H1 (cell line): ENCODE measurements at regions not wholly inside any gene's neighbourhood (a gene's known extent, or its start where the extent isn't known, plus 50 kb on each side); places are given as distances from the start of the nearest gene placed in this dataset.

Source experiments
- CTCF ChIA-PET: fragments of 300-600 bp; sonication (Branson Sonifier 250); formaldehyde crosslinking; loops from one replicate; lab custom pipeline; 2021; ENCODE audit not compliant: partially characterized antibody; lab: Charles Lee
- POLR2A ChIA-PET: fragments of 300-600 bp; sonication (Branson Sonifier 250); formaldehyde crosslinking; loops from one replicate; lab custom pipeline; 2021; ENCODE audit warnings: inconsistent platforms; ENCODE audit not compliant: partially characterized antibody; lab: Charles Lee
- DNase-seq, 2 experiments: peaks; one replicate each; pipeline versions ENCODE4 v3.0.0 to v3.0.0-alpha.2; 2010 to 2022; ENCODE audit warnings: low spot score in 2 of 2, low read depth in 1 of 2, mixed read lengths in 1 of 2
- FAIRE-seq: peaks from 2 replicates; lab custom pipeline; 2011; peaks lifted over from hg19 to GRCh38; lab: Jason Lieb, UNC
- H2AFZ ChIP-seq: 2 replicates; pipeline ENCODE4 v1.8.1; 2012; ENCODE audit warnings: low read length, inconsistent platforms
- H2AK5ac ChIP-seq: 2 replicates; pipeline ENCODE4 v1.6.1; 2013; ENCODE audit warnings: low read depth, low read length
- H2BK120ac ChIP-seq: replicated peaks from 2 replicates; pipeline ENCODE3; 2013; ENCODE audit warnings: low read depth, low read length, inconsistent platforms
- H2BK12ac ChIP-seq: 2 replicates; pipeline ENCODE4 v1.6.1; 2013; ENCODE audit warnings: low read depth, low read length
- H2BK15ac ChIP-seq: 2 replicates; pipeline ENCODE4 v1.6.1; 2013; ENCODE audit warnings: low read length
- H2BK20ac ChIP-seq: 2 replicates; pipeline ENCODE4 v1.6.1; 2013; ENCODE audit warnings: low read length
- H2BK5ac ChIP-seq: 2 replicates; pipeline ENCODE4 v1.6.1; 2013; ENCODE audit warnings: low read depth, low read length
- H3K14ac ChIP-seq: 2 replicates; pipeline ENCODE4 v1.6.1; 2013; ENCODE audit warnings: inconsistent platforms; ENCODE audit not compliant: insufficient read length
- H3K18ac ChIP-seq: 2 replicates; pipeline ENCODE4 v1.6.1; 2013; ENCODE audit warnings: low read length; ENCODE audit errors: extremely low read depth
- H3K23ac ChIP-seq: 2 replicates; pipeline ENCODE4 v1.6.1; 2013; ENCODE audit warnings: inconsistent platforms; ENCODE audit not compliant: insufficient read length
- H3K23me2 ChIP-seq: 2 replicates; pipeline ENCODE4 v1.6.1; 2013; ENCODE audit warnings: low read depth, low read length
- H3K27ac ChIP-seq: 2 replicates; pipeline ENCODE4 v1.6.1; 2011; ENCODE audit warnings: low read depth, low read length, inconsistent platforms
- H3K27me3 ChIP-seq, 4 experiments: replicated peaks in 1 of 4; 1 replicate in 1 of 4; 2 replicates in 3 of 4; pipeline versions ENCODE4 v1.6.1 to v1.8.1; 2011 to 2013; ENCODE audit warnings: low read length in 3 of 4, mild to moderate bottlenecking in 3 of 4, inconsistent platforms in 2 of 4, mixed read lengths in 2 of 4, moderate library complexity in 1 of 4; ENCODE audit not compliant: control insufficient read depth in 3 of 4, insufficient read depth in 3 of 4; ENCODE audit errors: extremely low read depth in 1 of 4
- H3K36me3 ChIP-seq, 4 experiments: 2 replicates each; pipeline versions ENCODE4 v1.6.1 to v1.8.1; 2011 to 2013; ENCODE audit warnings: mild to moderate bottlenecking in 4 of 4, low read length in 3 of 4, moderate library complexity in 2 of 4, control low read depth in 1 of 4, inconsistent platforms in 1 of 4; ENCODE audit not compliant: insufficient read depth in 4 of 4, control insufficient read depth in 2 of 4
- H3K4ac ChIP-seq: replicated peaks from 2 replicates; pipeline ENCODE3; 2013; ENCODE audit warnings: low read length, low read depth, mixed read lengths, inconsistent platforms; ENCODE audit not compliant: insufficient read length
- H3K4me1 ChIP-seq, 4 experiments: replicated peaks in 1 of 4; 1 replicate in 1 of 4; 2 replicates in 3 of 4; pipeline versions ENCODE4 v1.6.1 to v1.8.1; 2011 to 2013; ENCODE audit warnings: low read length in 3 of 4, inconsistent platforms in 2 of 4, mixed read lengths in 1 of 4; ENCODE audit not compliant: insufficient read depth in 4 of 4, control insufficient read depth in 3 of 4
- H3K4me2 ChIP-seq, 2 experiments: 2 replicates each; pipeline versions ENCODE4 v1.6.1 to v1.8.1; 2011 to 2013; ENCODE audit warnings: low read depth in 2 of 2, low read length in 2 of 2, control low read depth in 1 of 2, inconsistent platforms in 1 of 2, mild to moderate bottlenecking in 1 of 2; ENCODE audit not compliant: insufficient read depth in 1 of 2
- H3K4me3 ChIP-seq, 4 experiments: fragments of 200-600, 300-600 bp in 1 of 4; sonication (generic), shearing (Covaris generic), sonication (Bioruptor Twin) in 1 of 4; 2 replicates each; pipeline versions ENCODE4 v1.5.1 to v1.8.1; 2011 to 2016; ENCODE audit warnings: low read length in 4 of 4, low read depth in 3 of 4, control low read depth in 2 of 4, inconsistent platforms in 2 of 4, mild to moderate bottlenecking in 2 of 4, mixed read lengths in 1 of 4, moderate library complexity in 1 of 4; ENCODE audit not compliant: insufficient read depth in 2 of 4; ENCODE audit errors: extremely low read depth in 1 of 4
- H3K56ac ChIP-seq: replicated peaks from 2 replicates; pipeline ENCODE3; 2013; ENCODE audit warnings: low read depth, mild to moderate bottlenecking, mixed read lengths, low read length, inconsistent platforms; ENCODE audit not compliant: insufficient read length
- H3K79me1 ChIP-seq: 2 replicates; pipeline ENCODE4 v1.6.1; 2013; ENCODE audit warnings: low read depth, low read length, control low read depth
- H3K79me2 ChIP-seq, 2 experiments: 2 replicates each; pipeline versions ENCODE4 v1.6.1 to v1.8.1; 2012 to 2013; ENCODE audit warnings: low read length in 2 of 2, mild to moderate bottlenecking in 2 of 2, inconsistent platforms in 1 of 2; ENCODE audit not compliant: insufficient read depth in 2 of 2, control insufficient read depth in 1 of 2
- H3K9ac ChIP-seq, 4 experiments: replicated peaks in 1 of 4; 1 replicate in 1 of 4; 2 replicates in 3 of 4; pipeline versions ENCODE4 v1.6.1 to v1.8.1; 2011 to 2013; ENCODE audit warnings: low read depth in 3 of 4, low read length in 3 of 4, control low read depth in 2 of 4, mild to moderate bottlenecking in 2 of 4, moderate library complexity in 2 of 4, inconsistent platforms in 1 of 4; ENCODE audit errors: extremely low read depth in 1 of 4
- H3K9me3 ChIP-seq, 2 experiments: 2 replicates each; pipeline versions ENCODE4 v1.6.1 to v1.8.1; 2012 to 2013; ENCODE audit warnings: mild to moderate bottlenecking in 2 of 2, moderate library complexity in 2 of 2, control low read depth in 1 of 2, inconsistent platforms in 1 of 2, low read depth in 1 of 2, low read length in 1 of 2, mixed read lengths in 1 of 2; ENCODE audit not compliant: insufficient read depth in 2 of 2
- H4K20me1 ChIP-seq, 2 experiments: replicated peaks in 1 of 2; 2 replicates each; pipeline versions ENCODE3 to v1.8.1; 2011 to 2013; ENCODE audit warnings: inconsistent platforms in 2 of 2, low read length in 2 of 2, mild to moderate bottlenecking in 1 of 2; ENCODE audit not compliant: insufficient read depth in 2 of 2, control insufficient read depth in 1 of 2
- H4K5ac ChIP-seq: 2 replicates; pipeline ENCODE4 v1.6.1; 2013; ENCODE audit warnings: low read length, low read depth, mixed read lengths, inconsistent platforms; ENCODE audit not compliant: insufficient read length
- H4K8ac ChIP-seq: 2 replicates; pipeline ENCODE4 v1.8.0; 2013; ENCODE audit warnings: mild to moderate bottlenecking, moderate library complexity, low read length, inconsistent platforms; ENCODE audit not compliant: insufficient read depth; ENCODE audit errors: extremely low read depth
- H4K91ac ChIP-seq: replicated peaks from 2 replicates; pipeline ENCODE3; 2013; ENCODE audit warnings: low read length, mixed read lengths, inconsistent platforms; ENCODE audit not compliant: insufficient read length
- EP300 ChIP-seq, 2 experiments: IDR thresholded peaks; 1 replicate in 1 of 2; 2 replicates in 1 of 2; pipeline ENCODE4 v1.6.1; 2011 to 2012; ENCODE audit warnings: low read depth in 2 of 2, low read length in 2 of 2, mild to moderate bottlenecking in 2 of 2, borderline replicate concordance in 1 of 2, inconsistent platforms in 1 of 2, moderate library complexity in 1 of 2
- EZH2 ChIP-seq: fragments of 200-600 bp; sonication (generic); IDR thresholded peaks from 2 replicates; pipeline ENCODE4 v1.7.1; 2012; ENCODE audit warnings: low read depth, mild to moderate bottlenecking, moderate library complexity, low read length, inconsistent platforms; ENCODE audit not compliant: severe bottlenecking
- RBBP5 ChIP-seq: IDR thresholded peaks from 2 replicates; pipeline ENCODE4 v1.7.1; 2012; ENCODE audit warnings: low read depth, mild to moderate bottlenecking, inconsistent platforms, low read length, moderate library complexity, borderline replicate concordance
- TBP ChIP-seq: IDR thresholded peaks from 2 replicates; pipeline ENCODE4 v1.6.1; 2011; ENCODE audit warnings: low read depth, low read length, improper control_type of control experiment
- USF2 ChIP-seq: IDR thresholded peaks from 2 replicates; pipeline ENCODE4 v1.6.1; 2011; ENCODE audit warnings: low read length, improper control_type of control experiment
- WGBS, 2 experiments: shearing (Covaris generic) in 1 of 2; methylation state at CpG; one replicate each; pipeline versions ENCODE4 v1.1.6 to v1.1.7; 2013 to 2015; ENCODE audit warnings: low lambda C conversion rate in 2 of 2, mixed read lengths in 2 of 2, inconsistent platforms in 1 of 2, low coverage in 1 of 2, missing lambda C conversion rate in 1 of 2; ENCODE audit not compliant: insufficient replicate concordance in 2 of 2, insufficient coverage in 1 of 2, insufficient read length in 1 of 2; ENCODE audit errors: extremely low coverage in 1 of 2, missing lambda C conversion rate in 1 of 2; 5-methylcytosine and 5-hydroxymethylcytosine counted together

DNA sequence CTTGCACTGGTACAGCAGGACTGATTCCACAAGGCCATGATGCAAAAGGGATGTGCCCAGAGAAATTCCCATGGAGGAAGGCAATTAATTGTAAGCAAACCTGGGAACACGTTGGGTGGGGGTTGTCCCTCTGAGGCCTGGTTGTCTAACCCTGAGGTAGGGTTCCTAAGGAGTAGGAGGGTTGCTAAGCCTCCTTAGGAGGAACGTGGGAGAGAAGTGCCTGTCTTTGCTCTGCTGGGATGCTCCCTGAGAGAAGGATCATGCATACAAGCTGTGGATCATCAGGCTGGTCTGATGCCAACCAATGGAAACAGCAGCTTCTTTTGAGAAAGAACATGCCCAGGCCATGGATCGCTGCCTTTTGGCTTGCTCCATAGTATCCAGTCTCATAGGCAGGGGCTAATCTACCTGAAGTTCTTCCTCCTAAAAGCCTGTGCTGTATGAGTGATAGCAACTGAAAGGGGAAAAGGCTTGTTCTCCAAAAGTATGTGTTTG lies 203.7 kb upstream of the NPVF start:
- no peak overlapping the region for H3K56ac ChIP-seq
- no peak overlapping the region for H2BK5ac ChIP-seq
- H3K4ac ChIP-seq, result no peak overlapping the region
- H4K20me1 ChIP-seq, result no peaks in the 10 kb centered on the region
- no peaks in the 10 kb centered on the region; a peak in 1 of 7 replicates for H3K4me1 ChIP-seq
- no peak overlapping the region for H3K9ac ChIP-seq
- H2BK12ac ChIP-seq, result no peak overlapping the region
- POLR2A ChIA-PET, result no interaction called here
- H3K4me3 ChIP-seq, result no peak overlapping the region
- FAIRE-seq (no peak), DNase-seq (no peak)
- H3K36me3 ChIP-seq, result no peaks in the 10 kb centered on the region
- no peak overlapping the region for H3K4me2 ChIP-seq
- no peaks in the 10 kb centered on the region for H3K79me1 ChIP-seq
- no peaks in the 10 kb centered on the region for H3K79me2 ChIP-seq
- H4K8ac ChIP-seq, result no peak overlapping the region
- no peak overlapping the region for H3K14ac ChIP-seq
- no peak overlapping the region for H3K23ac ChIP-seq
- TF ChIP-seq EZH2, result no peak
- TF ChIP-seq RBBP5, result no peak
- TF ChIP-seq TBP, result no peak
- no peak for TF ChIP-seq EP300 (IDR thresholded peaks at IDR 0.05; ENCODE audit: borderline replicate concordance in 1 of 2, low read depth in 2 of 2, low read length in 2 of 2)
- no peak for TF ChIP-seq USF2
- no peaks in the 10 kb centered on the region for H3K27me3 ChIP-seq
- no peaks in the 10 kb centered on the region for H3K9me3 ChIP-seq
- H2AK5ac ChIP-seq, result no peak overlapping the region
- no peak overlapping the region for H4K91ac ChIP-seq
- no peak overlapping the region for H2BK120ac ChIP-seq
- no peak overlapping the region for H2BK20ac ChIP-seq
- 97% methylated on average over 3 of the region's 3 CpGs; no CpG with 5 or more reads in 1 of the 2 experiments for WGBS, 2 experiments
- no peak overlapping the region for H2BK15ac ChIP-seq
- no peak overlapping the region for H2AFZ ChIP-seq
- CTCF ChIA-PET, result no interaction called here
- H4K5ac ChIP-seq, result no peak overlapping the region
- no peak overlapping the region for H3K18ac ChIP-seq
- H3K23me2 ChIP-seq, result no peaks in the 10 kb centered on the region
- no peak overlapping the region for H3K27ac ChIP-seq
